HG03432 (cell line): ENCODE measurements at regions not wholly inside any gene's neighbourhood (a gene's known extent, or its start where the extent isn't known, plus 50 kb on each side); places are given as distances from the start of the nearest gene placed in this dataset.

Source experiments
- ATAC-seq: cut with Tn5 transposase; IDR thresholded peaks from one replicate; pipeline ENCODE4 v1.9.1; 2021; ENCODE audit warnings: mild to moderate bottlenecking, moderate library complexity; ENCODE audit not compliant: unreplicated experiment

GRCh38 chr6:165090242-165090641 is 219.2 kb downstream of the C6orf118 start:
- ATAC-seq = no peak

- no peak for ATAC-seq
Measured at GRCh38 chr6:165086814-165087213, 222.6 kb downstream of the C6orf118 start.

- ATAC-seq = no peak
Measured at GRCh38 chr6:165082636-165083035, 226.8 kb downstream of the C6orf118 start.

- no peak for ATAC-seq
Measured at GRCh38 chr6:165081944-165082532, 227.4 kb downstream of the C6orf118 start.

- no peak for ATAC-seq
Measured at GRCh38 chr6:165077876-165078275, 231.5 kb downstream of the C6orf118 start.

GRCh38 chr6:165071906-165072305 is 237.5 kb downstream of the C6orf118 start:
- no peak for ATAC-seq

- no peak for ATAC-seq
Measured at GRCh38 chr6:165060720-165061119, 248.7 kb downstream of the C6orf118 start.

GRCh38 chr6:165059032-165059431 is 250.4 kb downstream of the C6orf118 start:
- no peak for ATAC-seq

GRCh38 chr6:165056292-165056691 is 253.1 kb downstream of the C6orf118 start:
- no peak for ATAC-seq

GRCh38 chr6:165055231-165055630 is 254.2 kb downstream of the C6orf118 start:
- ATAC-seq = no peak

- ATAC-seq = no peak
Measured at GRCh38 chr6:165052561-165053480, 256.6 kb downstream of the C6orf118 start.

GRCh38 chr6:165049362-165049761 is 260.0 kb downstream of the C6orf118 start:
- no peak for ATAC-seq

GRCh38 chr6:165047952-165048351 is 261.5 kb downstream of the C6orf118 start:
- ATAC-seq = no peak

- no peak for ATAC-seq
Measured at GRCh38 chr6:165045631-165046030, 263.8 kb downstream of the C6orf118 start.

GRCh38 chr6:165042912-165043311 is 266.5 kb downstream of the C6orf118 start:
- ATAC-seq = no peak

GRCh38 chr6:165040440-165040839 is 269.0 kb downstream of the C6orf118 start:
- ATAC-seq = no peak

- ATAC-seq = no peak
Measured at GRCh38 chr6:165034271-165034741, 275.1 kb downstream of the C6orf118 start.

GRCh38 chr6:165031502-165031901 is 277.9 kb downstream of the C6orf118 start:
- no peak for ATAC-seq

- ATAC-seq = no peak
Measured at GRCh38 chr6:165025040-165025439, 284.4 kb downstream of the C6orf118 start.

- ATAC-seq = no peak
Measured at GRCh38 chr6:165019681-165020080, 289.7 kb downstream of the C6orf118 start.

GRCh38 chr6:165015676-165016075 is 293.7 kb downstream of the C6orf118 start:
- no peak for ATAC-seq

- ATAC-seq = no peak
Measured at GRCh38 chr6:165013701-165014100, 295.7 kb downstream of the C6orf118 start.
